Kidney (tissue), 13 donors: ENCODE measurements at regions not wholly inside any gene's neighbourhood (a gene's known extent, or its start where the extent isn't known, plus 50 kb on each side); places are given as distances from the start of the nearest gene placed in this dataset.

Experiments used
- DNase-seq, 5 donors: peaks; one replicate each; pipeline ENCODE4 v3.0.0-alpha.2; 2013 to 2020
- FAIRE-seq: peaks from 2 replicates; lab custom pipeline; 2012; peaks lifted over from hg19 to GRCh38; lab: Jason Lieb, UNC
- H3K27ac ChIP-seq, 2 donors: one replicate each; pipeline ENCODE4 v1.7.0; 2013; ENCODE audit warnings: low read depth in 2 of 2, low read length in 2 of 2, inconsistent platforms in 1 of 2
- H3K27me3 ChIP-seq: one replicate; pipeline ENCODE4 v1.7.1; 2013; ENCODE audit warnings: low read length, inconsistent platforms; ENCODE audit not compliant: control insufficient read depth, insufficient read depth
- H3K36me3 ChIP-seq, 3 donors: one replicate each; pipeline versions ENCODE4 v1.7.0 to v1.7.1; 2013; ENCODE audit warnings: low read length in 3 of 3, control low read depth in 1 of 3, inconsistent platforms in 1 of 3; ENCODE audit not compliant: insufficient read depth in 3 of 3, control insufficient read depth in 2 of 3
- H3K4me1 ChIP-seq, 3 donors: one replicate each; pipeline versions ENCODE4 v1.7.0 to v1.7.1; 2013; ENCODE audit warnings: low read length in 3 of 3, inconsistent platforms in 1 of 3, low read depth in 1 of 3; ENCODE audit not compliant: control insufficient read depth in 2 of 3, insufficient read depth in 2 of 3
- H3K4me3 ChIP-seq, 3 donors: one replicate each; pipeline versions ENCODE4 v1.7.0 to v1.8.1; 2013; ENCODE audit warnings: low read length in 3 of 3, control low read depth in 1 of 3, inconsistent platforms in 1 of 3
- H3K9ac ChIP-seq, 3 donors: one replicate each; pipeline versions ENCODE4 v1.7.0 to v1.7.1; 2013; ENCODE audit warnings: low read length in 3 of 3, control low read depth in 1 of 3, inconsistent platforms in 1 of 3
- H3K9me3 ChIP-seq, 3 donors: one replicate each; pipeline versions ENCODE4 v1.7.0 to v1.7.1; 2013; ENCODE audit warnings: low read length in 3 of 3, control low read depth in 1 of 3, inconsistent platforms in 1 of 3; ENCODE audit not compliant: control insufficient read depth in 2 of 3, insufficient read depth in 1 of 3
- CTCF ChIP-seq: IDR thresholded peaks from 3 replicates; pipeline ENCODE4 v1.5.1; 2012; ENCODE audit warnings: mild to moderate bottlenecking, moderate library complexity, borderline replicate concordance; ENCODE audit not compliant: insufficient read depth; ENCODE audit errors: extremely low read depth
- intact Hi-C: fragments of 100-400 bp; cut with DNase I; formaldehyde crosslinking; loops from one replicate; pipeline ENCODE4 v1.11.1; 2022
- donor health status: control.
- donor health status: control.
- donor health status: control.
- donor health status: control.
- donor health status: control.
- donor health status: DM: yes; HTN: yes; CAD: no.
- donor health status: Normal renal cell carcinoma (clear cell type).

- no peak for DNase-seq
- no peak for FAIRE-seq
- no peak overlapping the region for H3K4me3 ChIP-seq
- no peaks in the 10 kb centered on the region for H3K9me3 ChIP-seq
- TF ChIP-seq CTCF: no peak
- H3K36me3 ChIP-seq: no peaks in the 10 kb centered on the region
- H3K27me3 ChIP-seq: no peaks in the 10 kb centered on the region
- H3K27ac ChIP-seq: no peak overlapping the region
- no peak overlapping the region for H3K9ac ChIP-seq
- no peaks in the 10 kb centered on the region for H3K4me1 ChIP-seq
- intact Hi-C loops: no loop called here
These were observed 197.9 kb downstream of the TMTC3 start for GRCh38 chr12:88339966-88340365.

- Histone ChIP-seq H3K27ac (no peak overlapping the region), H3K36me3 (no peaks in the 10 kb centered on the region), H3K4me3 (no peak overlapping the region), H3K27me3 (no peaks in the 10 kb centered on the region), H3K9me3 (no peaks in the 10 kb centered on the region), H3K9ac (no peak overlapping the region), H3K4me1 (no peaks in the 10 kb centered on the region)
- intact Hi-C loops: no loop called here
- no peak for TF ChIP-seq CTCF
- FAIRE-seq: no peak
- DNase-seq: no peak
These were observed 200.2 kb downstream of the TMTC3 start for GRCh38 chr12:88342251-88342806.

- no peaks in the 10 kb centered on the region for H3K36me3 ChIP-seq
- no peaks in the 10 kb centered on the region for H3K4me1 ChIP-seq
- H3K4me3 ChIP-seq: no peak overlapping the region
- no peaks in the 10 kb centered on the region for H3K27me3 ChIP-seq
- no peaks in the 10 kb centered on the region for H3K9me3 ChIP-seq
- DNase-seq (no peak), FAIRE-seq (no peak)
- intact Hi-C loops: no loop called here
- H3K27ac ChIP-seq: no peak overlapping the region
- no peak overlapping the region for H3K9ac ChIP-seq
- no peak for TF ChIP-seq CTCF
These were observed 209.0 kb downstream of the TMTC3 start for GRCh38 chr12:88351146-88351545.

- Histone ChIP-seq H3K27ac (no peak overlapping the region), H3K27me3 (no peaks in the 10 kb centered on the region), H3K4me1 (no peaks in the 10 kb centered on the region), H3K4me3 (no peak overlapping the region), H3K9me3 (no peaks in the 10 kb centered on the region), H3K36me3 (no peaks in the 10 kb centered on the region), H3K9ac (no peak overlapping the region)
- DNase-seq (no peak), FAIRE-seq (no peak)
- intact Hi-C loops: no loop called here
- TF ChIP-seq CTCF: no peak
These were observed 212.6 kb downstream of the TMTC3 start for GRCh38 chr12:88354691-88355090.
